ENCODE measurements at regions not wholly inside any gene's neighbourhood (a gene's known extent, or its start where the extent isn't known, plus 50 kb on each side); places are given as distances from the start of the nearest gene placed in this dataset.

GRCh38 chr1:30295674-30296073 lies 427.7 kb downstream of the MATN1 start:
- TF ChIP-seq CTCF (IDR thresholded peaks at IDR 0.05; ENCODE audit: insufficient read depth, low read depth, low read length, missing control alignments): no peak
- no peak for DNase-seq (ENCODE audit: low read depth)

GRCh38 chr1:30295266-30295665 lies 428.1 kb downstream of the MATN1 start:
- DNase-seq (ENCODE audit: low read depth): no peak
- no peak for TF ChIP-seq CTCF (IDR thresholded peaks at IDR 0.05; ENCODE audit: insufficient read depth, low read depth, low read length, missing control alignments)
- H3K4me3 ChIP-seq (ENCODE audit: low read length): no peak overlapping the region

More at GRCh38 chr1:30295674-30296073, 427.7 kb downstream of the MATN1 start:
- H3K4me3 ChIP-seq (ENCODE audit: low read length): no peak overlapping the region

- TF ChIP-seq CTCF (IDR thresholded peaks at IDR 0.05; ENCODE audit: insufficient read depth, low read depth, low read length, missing control alignments): no peak
- no peak for DNase-seq (ENCODE audit: low read depth)
Measured at GRCh38 chr1:30294508-30294907, 428.9 kb downstream of the MATN1 start.

GRCh38 chr1:30292451-30292850 lies 430.9 kb downstream of the MATN1 start:
- no peak for TF ChIP-seq CTCF (IDR thresholded peaks at IDR 0.05; ENCODE audit: insufficient read depth, low read depth, low read length, missing control alignments)
- no peak overlapping the region for H3K4me3 ChIP-seq (ENCODE audit: low read length)
- DNase-seq (ENCODE audit: low read depth): no peak

More at GRCh38 chr1:30294508-30294907, 428.9 kb downstream of the MATN1 start:
- no peak overlapping the region for H3K4me3 ChIP-seq (ENCODE audit: low read length)

- no peak overlapping the region for H3K4me3 ChIP-seq (ENCODE audit: low read length)
- DNase-seq (ENCODE audit: low read depth): no peak
- no peak for TF ChIP-seq CTCF (IDR thresholded peaks at IDR 0.05; ENCODE audit: insufficient read depth, low read depth, low read length, missing control alignments)
Measured at GRCh38 chr1:30291526-30291925, 431.9 kb downstream of the MATN1 start.

- TF ChIP-seq CTCF (IDR thresholded peaks at IDR 0.05; ENCODE audit: insufficient read depth, low read depth, low read length, missing control alignments): no peak
- H3K4me3 ChIP-seq (ENCODE audit: low read length): no peak overlapping the region
- DNase-seq (ENCODE audit: low read depth): no peak
Measured at GRCh38 chr1:30290581-30290980, 432.8 kb downstream of the MATN1 start.

- H3K4me3 ChIP-seq (ENCODE audit: low read length): no peak overlapping the region
- no peak for DNase-seq (ENCODE audit: low read depth)
- no peak for TF ChIP-seq CTCF (IDR thresholded peaks at IDR 0.05; ENCODE audit: insufficient read depth, low read depth, low read length, missing control alignments)
Measured at GRCh38 chr1:30287976-30288375, 435.4 kb downstream of the MATN1 start.

Measured in epithelial cell of esophagus (primary cell).